Stimulated activated naive CD8-positive, alpha-beta T cell treated with anti-CD3 and anti-CD28 coated beads, Interleukin-15, Interleukin-2, amounts not matched to agents 100 U/mL and 50 U/mL, for 24 hours (primary cell): ENCODE measurements at regions not wholly inside any gene's neighbourhood (a gene's known extent, or its start where the extent isn't known, plus 50 kb on each side); places are given as distances from the start of the nearest gene placed in this dataset.
"Not testable (repeated sequence)": the region's sequence is repeated elsewhere in the genome, so short reads cannot be mapped to it uniquely, and the experiment has no call there.

ENCODE experiments used
- ATAC-seq: fragments of 150-1000 bp; cut with Tn5 transposase; one replicate; pipeline ENCODE4 v1.10.0; 2021
- DNase-seq: peaks from one replicate; pipeline ENCODE4 v3.0.0; 2021

GRCh38 chr6:144619966-144620365, 334.8 kb downstream of the UTRN start:
- DNase-seq (no peak), ATAC-seq (no peak)

GRCh38 chr6:144621332-144621731, 336.2 kb downstream of the UTRN start:
- no peak for ATAC-seq
- no peak for DNase-seq

- ATAC-seq (no peak), DNase-seq (no peak)
Measured at GRCh38 chr6:144624246-144624645, 339.1 kb downstream of the UTRN start.

GRCh38 chr6:144624716-144625115, 339.6 kb downstream of the UTRN start:
- ATAC-seq = no peak
- DNase-seq = no peak

GRCh38 chr6:144630857-144631256, 345.7 kb downstream of the UTRN start:
- DNase-seq = no peak
- no peak for ATAC-seq

- no peak for DNase-seq
Measured at GRCh38 chr6:144632266-144632665, 347.1 kb downstream of the UTRN start.

GRCh38 chr6:144633886-144634285, 348.8 kb downstream of the UTRN start:
- DNase-seq (no peak), ATAC-seq (no peak)

More at GRCh38 chr6:144632266-144632665, 347.1 kb downstream of the UTRN start:
- no peak for ATAC-seq

GRCh38 chr6:144634371-144634770, 349.2 kb downstream of the UTRN start:
- no peak for ATAC-seq
- DNase-seq = no peak

GRCh38 chr6:144635051-144635450, 349.9 kb downstream of the UTRN start:
- no peak for ATAC-seq
- DNase-seq = no peak

GRCh38 chr6:144636025-144636424, 350.9 kb downstream of the UTRN start:
- not testable (repeated sequence) for DNase-seq, ATAC-seq

- DNase-seq = no peak
- ATAC-seq = no peak
Measured at GRCh38 chr6:144637541-144637940, 352.4 kb downstream of the UTRN start.

GRCh38 chr6:144639654-144640053, 354.5 kb downstream of the UTRN start:
- ATAC-seq = no peak
- DNase-seq = no peak

GRCh38 chr6:144641286-144641685, 356.2 kb downstream of the UTRN start:
- DNase-seq (no peak), ATAC-seq (no peak)

GRCh38 chr6:144644776-144645175, 359.6 kb downstream of the UTRN start:
- no peak for ATAC-seq
- no peak for DNase-seq

GRCh38 chr6:144646093-144647056, 361.2 kb downstream of the UTRN start:
- DNase-seq (no peak), ATAC-seq (no peak)

GRCh38 chr6:144647406-144647964, 362.4 kb downstream of the UTRN start:
- ATAC-seq (no peak), DNase-seq (no peak)

- ATAC-seq (no peak), DNase-seq (no peak)
Measured at GRCh38 chr6:144647971-144648651, 363.0 kb downstream of the UTRN start.

- no peak for DNase-seq
- ATAC-seq = no peak
Measured at GRCh38 chr6:144649085-144649484, 363.9 kb downstream of the UTRN start.

- DNase-seq = no peak
- ATAC-seq = no peak
Measured at GRCh38 chr6:144651234-144651633, 366.1 kb downstream of the UTRN start.

- no peak for DNase-seq
- ATAC-seq = no peak
Measured at GRCh38 chr6:144652292-144652891, 367.3 kb downstream of the UTRN start.

- DNase-seq = no peak
- peak; percentile 76 for ATAC-seq
Measured at GRCh38 chr6:144653885-144654505, 368.9 kb downstream of the UTRN start.

GRCh38 chr6:144654506-144654905, 369.4 kb downstream of the UTRN start:
- ATAC-seq (no peak), DNase-seq (no peak)
